NT2/D1 (cell line): ENCODE measurements at regions not wholly inside any gene's neighbourhood (a gene's known extent, or its start where the extent isn't known, plus 50 kb on each side); places are given as distances from the start of the nearest gene placed in this dataset.

Source experiments
- SUZ12 ChIP-seq: IDR thresholded peaks from 2 replicates; pipeline ENCODE4 v1.6.1; 2011; ENCODE audit not compliant: insufficient read length, insufficient read depth; ENCODE audit errors: extremely low read depth
- YY1 ChIP-seq: IDR thresholded peaks from 2 replicates; pipeline ENCODE4 v1.6.1; 2011; ENCODE audit not compliant: insufficient read length, insufficient read depth
- ZNF274 ChIP-seq: IDR thresholded peaks from 2 replicates; pipeline ENCODE4 v1.6.1; 2011; ENCODE audit warnings: mild to moderate bottlenecking, low read depth, low read length

- TF ChIP-seq ZNF274 = no peak
- no peak for TF ChIP-seq SUZ12
- TF ChIP-seq YY1 = no peak
Observed at GRCh38 chr13:55566779-55567178, 1573.9 kb upstream of the PRR20A start.
